NCI-H2227 (cell line): ENCODE measurements at regions not wholly inside any gene's neighbourhood (a gene's known extent, or its start where the extent isn't known, plus 50 kb on each side); places are given as distances from the start of the nearest gene placed in this dataset.

Source experiments
- DNase-seq: peaks from one replicate; lab custom pipeline; 2025; ENCODE audit not compliant: unreplicated experiment; lab: John Stamatoyannopoulos, UW

DNA sequence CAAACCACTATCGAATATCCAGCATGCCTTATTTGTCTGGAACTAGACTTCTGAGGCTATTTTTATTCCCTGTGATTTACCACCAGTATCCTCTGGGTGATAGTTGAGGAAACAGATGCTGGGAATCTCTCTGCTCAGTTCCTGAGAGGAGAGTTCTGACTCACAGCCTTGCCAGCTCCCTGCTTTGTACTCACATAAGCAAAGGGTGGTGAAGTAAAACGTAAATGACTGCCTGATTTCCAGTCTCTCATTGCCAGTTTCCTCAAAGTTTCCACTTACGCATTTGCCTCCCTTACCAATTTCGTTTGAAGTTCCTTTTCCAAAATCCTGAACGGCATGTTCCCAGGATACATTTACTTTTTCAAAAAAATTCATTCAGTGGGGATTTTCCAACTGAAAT is 69.2 kb upstream of the HNRNPA3 start:
- DNase-seq: peak; percentile 26

DNA sequence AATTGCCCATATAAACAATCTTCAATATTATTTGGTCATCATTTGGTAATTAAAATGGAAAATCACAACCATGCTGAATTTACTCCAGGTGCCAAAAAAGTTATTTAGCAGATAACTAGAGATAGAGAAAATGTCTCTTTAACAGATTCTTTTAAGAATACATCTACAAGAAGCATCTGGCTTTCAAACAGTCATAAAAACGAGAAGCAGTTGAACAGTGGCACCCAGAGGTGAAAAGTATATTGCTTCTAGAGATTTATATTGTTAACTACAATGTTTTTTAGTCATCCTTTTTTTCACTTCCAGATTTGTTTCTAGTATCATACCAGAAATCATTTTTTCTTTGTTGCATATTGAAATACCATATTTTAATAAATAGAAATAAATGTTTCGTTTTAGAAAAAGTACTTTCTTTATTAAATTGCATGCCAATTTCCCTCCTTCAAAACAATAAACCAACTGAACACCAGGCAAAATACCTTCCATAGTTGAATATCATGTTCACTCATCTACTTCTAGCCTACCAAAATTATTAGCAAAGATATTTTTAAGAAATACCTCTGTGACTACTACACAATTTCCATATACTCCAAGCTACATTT is 65.4 kb upstream of the HNRNPA3 start:
- DNase-seq: peak; percentile 80

DNA sequence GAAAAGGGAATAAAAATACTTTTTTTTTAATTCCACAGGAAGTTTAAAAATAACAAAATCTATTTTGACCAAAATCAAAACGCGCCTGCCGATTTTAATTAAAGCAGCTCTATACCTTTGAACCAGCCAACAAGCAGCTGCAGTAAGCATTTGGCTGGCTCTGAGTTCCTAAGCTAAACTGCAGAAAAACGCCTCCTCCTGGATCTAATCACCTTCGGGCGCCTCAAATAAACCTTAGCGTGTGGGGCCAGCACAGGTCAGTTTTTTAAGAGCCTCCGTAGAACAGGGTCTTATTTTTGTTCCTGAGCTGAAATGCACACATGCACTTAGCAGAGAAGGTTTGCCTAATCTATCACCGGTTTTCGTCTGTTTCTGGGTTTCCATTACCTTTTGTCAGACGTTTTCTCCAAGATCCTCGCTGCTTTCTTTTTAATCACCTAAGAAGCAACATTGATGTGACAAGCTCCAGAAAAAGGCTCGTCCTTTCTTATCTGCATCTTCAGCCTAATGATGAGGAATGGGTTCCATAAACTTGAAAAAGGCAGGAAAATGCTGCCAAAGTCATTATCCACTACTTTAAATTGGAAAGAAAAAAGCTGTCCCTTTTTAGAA is 64.7 kb upstream of the HNRNPA3 start:
- DNase-seq: peak; percentile 26

DNA sequence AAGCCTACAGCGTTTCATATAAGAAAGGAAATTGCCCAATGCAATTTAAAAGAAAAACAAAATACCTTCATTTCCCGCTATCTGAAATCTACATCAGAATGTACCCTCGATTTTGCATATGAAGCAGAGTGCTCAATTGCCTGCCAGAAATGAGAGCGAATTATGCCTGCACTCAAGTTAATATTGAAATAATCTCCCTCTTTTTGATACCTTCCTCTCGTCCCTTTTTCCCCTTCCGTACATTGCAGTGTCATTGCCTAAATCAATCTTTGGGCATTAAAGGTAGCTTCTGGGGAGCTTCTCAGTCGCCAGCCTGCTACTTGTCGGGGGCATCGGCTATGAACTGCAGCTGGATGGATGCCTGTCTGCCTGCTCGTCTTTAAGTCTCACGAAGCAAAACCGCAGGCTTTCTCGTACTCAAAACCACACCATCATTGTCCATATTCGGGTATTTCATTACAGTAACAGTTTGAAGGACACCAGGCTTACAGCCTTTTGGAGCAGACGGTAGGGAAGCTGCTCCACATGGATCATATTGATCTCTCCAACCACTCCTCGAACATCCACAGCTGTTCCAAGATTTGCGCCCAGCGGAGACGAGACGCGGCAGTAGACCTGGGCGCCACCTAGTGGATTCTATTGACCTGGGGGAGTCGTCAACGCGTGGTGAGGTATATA is 64.0 kb upstream of the HNRNPA3 start:
- peak; percentile 97 for DNase-seq

DNA sequence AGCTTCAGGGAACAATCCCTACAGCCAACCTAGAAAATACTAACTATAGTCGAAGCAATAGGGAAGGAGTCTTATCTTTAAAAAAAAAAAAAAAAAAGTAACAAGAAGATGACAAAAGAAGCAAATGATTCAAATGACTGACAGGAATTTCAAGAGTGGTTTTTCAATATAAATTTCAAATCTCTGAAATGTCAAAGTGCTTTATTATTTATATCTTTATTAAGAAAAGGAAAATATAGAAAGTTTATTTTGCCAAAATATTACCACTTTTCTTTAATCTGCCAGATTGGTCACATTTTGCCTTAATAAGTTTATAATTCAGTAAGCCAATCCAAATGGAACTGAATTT is 63.5 kb upstream of the HNRNPA3 start:
- DNase-seq: no peak

DNA sequence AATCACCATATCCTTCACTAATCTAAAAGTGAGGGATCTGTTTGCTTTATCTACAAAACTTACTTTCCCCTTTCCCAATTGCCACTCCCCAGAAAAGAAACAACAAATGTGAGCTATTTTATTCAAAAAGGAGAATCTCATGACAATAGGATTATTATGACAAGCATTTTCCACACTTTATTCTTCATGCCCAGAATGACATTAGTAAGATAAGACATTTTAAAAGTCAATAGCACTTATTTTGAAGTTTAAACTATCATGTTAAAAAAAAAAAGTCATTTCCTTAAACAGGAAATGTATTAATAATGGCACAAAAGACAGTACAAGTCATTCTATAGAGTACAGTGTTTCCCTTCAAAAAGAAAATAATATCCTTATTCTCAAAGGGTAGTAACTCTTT is 58.8 kb upstream of the HNRNPA3 start:
- DNase-seq: no peak

DNA sequence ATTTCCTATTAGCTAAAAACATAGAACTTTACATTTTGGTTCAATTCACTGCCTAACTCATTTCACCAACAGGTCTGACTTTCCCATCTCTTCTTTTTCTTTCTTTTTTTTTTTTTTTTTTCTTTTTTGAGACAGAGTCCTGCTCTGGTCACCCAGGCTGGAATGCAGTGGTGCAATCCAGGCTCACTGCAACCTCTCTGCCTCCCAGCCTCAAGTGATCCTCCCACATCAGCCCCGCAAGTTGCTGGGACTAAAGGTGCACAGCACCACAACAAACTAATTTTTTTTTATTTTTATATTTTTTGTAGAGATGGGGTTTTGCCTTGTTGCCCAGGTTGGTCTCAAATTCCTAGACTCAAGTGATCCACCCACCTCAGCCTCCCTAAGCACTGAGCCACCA is 57.8 kb upstream of the HNRNPA3 start:
- DNase-seq: no peak

DNA sequence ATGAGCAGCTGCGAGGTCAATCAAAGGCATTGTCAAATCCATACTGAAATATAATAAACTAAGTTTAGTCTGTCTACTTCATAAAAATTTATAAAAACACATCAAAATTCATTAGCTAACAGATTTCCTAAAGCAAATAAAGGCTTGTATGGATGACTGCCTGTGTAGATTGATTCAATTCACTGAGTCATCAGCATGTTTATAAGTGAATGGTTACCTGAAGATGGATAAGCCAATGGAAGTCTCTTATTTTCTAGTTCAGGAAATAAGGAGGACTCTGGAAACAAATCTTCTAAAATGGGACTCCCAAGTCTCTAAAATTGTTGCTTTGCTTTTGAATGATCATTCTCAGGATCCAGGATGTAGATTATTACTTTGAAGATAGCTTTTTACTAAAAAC is 57.0 kb upstream of the HNRNPA3 start:
- DNase-seq: no peak

DNA sequence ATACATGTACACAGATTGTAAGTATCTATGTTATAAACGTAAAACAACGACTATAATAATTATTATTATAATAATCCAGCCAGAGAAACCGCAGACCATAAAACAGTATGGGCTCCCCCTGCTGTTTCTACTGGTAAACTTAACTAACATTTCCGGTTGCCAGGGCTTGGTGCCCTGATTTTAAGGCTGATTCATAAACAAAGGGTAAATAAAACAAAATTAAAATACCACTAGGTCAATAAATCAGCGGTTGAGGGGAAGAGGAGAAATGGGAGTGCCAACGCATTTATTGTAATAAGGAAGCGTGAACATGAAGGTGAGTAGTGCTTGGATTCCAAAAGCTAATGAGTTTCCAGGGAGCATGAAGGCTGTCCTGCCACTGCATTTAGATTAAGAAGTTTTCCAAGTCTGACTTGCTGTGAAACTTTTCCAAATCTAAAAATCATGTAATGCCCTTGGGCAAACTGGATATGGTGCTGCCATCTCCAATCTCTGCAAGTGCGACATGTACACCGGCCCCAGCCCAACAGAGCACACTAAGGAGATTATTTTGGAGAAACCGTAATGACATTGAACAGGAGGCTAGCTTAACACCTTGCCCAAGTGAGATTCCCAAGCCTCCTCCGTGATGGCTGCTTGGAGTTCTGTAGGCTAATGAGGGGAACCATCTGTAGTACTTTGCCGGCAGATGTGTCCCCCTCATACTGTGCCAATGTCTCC is 50.7 kb upstream of the HNRNPA3 start:
- DNase-seq: peak; percentile 61
